ENCODE measurements at regions not wholly inside any gene's neighbourhood (a gene's known extent, or its start where the extent isn't known, plus 50 kb on each side); places are given as distances from the start of the nearest gene placed in this dataset.

DNA sequence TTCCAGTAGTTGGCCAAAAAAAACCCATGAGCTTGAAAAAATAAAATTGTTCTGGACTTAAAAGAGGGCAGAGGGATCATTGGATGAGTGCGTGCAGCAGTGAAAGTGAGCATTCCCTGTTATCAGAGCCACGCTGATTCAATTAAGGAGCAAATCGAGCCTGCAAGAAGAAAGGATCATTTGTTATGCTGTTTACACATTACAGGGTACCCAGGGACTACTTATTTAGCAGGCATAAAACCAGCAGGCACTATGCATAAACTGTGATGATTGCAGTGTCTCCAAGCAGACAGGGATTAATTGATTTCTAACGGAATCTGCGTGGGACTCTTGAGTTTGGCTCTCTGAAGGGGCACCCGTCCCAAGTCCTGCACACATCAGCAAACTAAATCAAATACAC, 83.5 kb downstream of the SHOX start:
- TF ChIP-seq CTCF (conservative IDR thresholded peaks at IDR 0.05; ENCODE audit: low read length), result no peak
- H3K4me3 ChIP-seq (ENCODE audit: low read length), result no peak overlapping the region
- no peak for DNase-seq (ENCODE audit: low read depth)
